Mesenchymal stem cell (in vitro differentiated cells and primary cell): ENCODE measurements at regions not wholly inside any gene's neighbourhood (a gene's known extent, or its start where the extent isn't known, plus 50 kb on each side); places are given as distances from the start of the nearest gene placed in this dataset.

Source experiments
- DNase-seq: peaks from one replicate; pipeline ENCODE4 v3.0.0-alpha.2; 2013
- H2AFZ ChIP-seq: one replicate; pipeline ENCODE4 v1.6.1; 2013; ENCODE audit warnings: low read depth, mild to moderate bottlenecking, control low read depth, inconsistent platforms, low read length, moderate library complexity
- H2AK5ac ChIP-seq: 2 replicates; pipeline ENCODE4 v1.6.1; 2013; ENCODE audit warnings: low read length, moderate library complexity, mild to moderate bottlenecking, inconsistent platforms; ENCODE audit not compliant: severe bottlenecking
- H2BK120ac ChIP-seq: one replicate; pipeline ENCODE4 v1.6.1; 2013; ENCODE audit warnings: low read depth, mild to moderate bottlenecking, inconsistent platforms, low read length, moderate library complexity
- H2BK12ac ChIP-seq, 2 experiments: one replicate each; pipeline ENCODE4 v1.6.1; 2013; ENCODE audit warnings: inconsistent platforms in 2 of 2, low read length in 2 of 2, mild to moderate bottlenecking in 2 of 2, moderate library complexity in 2 of 2, control low read depth in 1 of 2
- H2BK15ac ChIP-seq: one replicate; pipeline ENCODE4 v1.6.1; 2013; ENCODE audit warnings: mild to moderate bottlenecking, low read depth, inconsistent platforms; ENCODE audit not compliant: poor library complexity, severe bottlenecking
- H2BK5ac ChIP-seq: 2 replicates; pipeline ENCODE4 v1.6.1; 2013; ENCODE audit warnings: low read depth, mild to moderate bottlenecking, low read length, control low read depth, inconsistent platforms; ENCODE audit not compliant: poor library complexity, severe bottlenecking
- H3K14ac ChIP-seq, 2 experiments: one replicate each; pipeline ENCODE4 v1.6.1; 2013; ENCODE audit warnings: inconsistent platforms in 2 of 2, low read length in 2 of 2, control low read depth in 1 of 2, mild to moderate bottlenecking in 1 of 2, moderate library complexity in 1 of 2
- H3K18ac ChIP-seq, 2 experiments: one replicate each; pipeline ENCODE4 v1.6.1; 2013; ENCODE audit warnings: inconsistent platforms in 2 of 2, low read length in 2 of 2, control low read depth in 1 of 2, low read depth in 1 of 2, mild to moderate bottlenecking in 1 of 2
- H3K23ac ChIP-seq, 2 experiments: one replicate each; pipeline ENCODE4 v1.6.1; 2013; ENCODE audit warnings: inconsistent platforms in 2 of 2, low read length in 2 of 2, mild to moderate bottlenecking in 2 of 2, moderate library complexity in 2 of 2, control low read depth in 1 of 2
- H3K27ac ChIP-seq: 2 replicates; pipeline ENCODE4 v1.5.1; 2013; ENCODE audit warnings: mild to moderate bottlenecking, moderate library complexity, low read length, control low read depth, inconsistent platforms; ENCODE audit not compliant: poor library complexity, severe bottlenecking
- H3K27me3 ChIP-seq, 2 experiments: 2 replicates each; pipeline versions ENCODE4 v1.6.1 to v1.7.0; 2013; ENCODE audit warnings: low read length in 2 of 2, mild to moderate bottlenecking in 2 of 2, moderate library complexity in 2 of 2, control low read depth in 1 of 2, inconsistent platforms in 1 of 2; ENCODE audit not compliant: control insufficient read depth in 1 of 2, insufficient read depth in 1 of 2
- H3K36me3 ChIP-seq, 2 experiments: 2 replicates each; pipeline versions ENCODE4 v1.6.1 to v1.7.0; 2013; ENCODE audit warnings: low read length in 2 of 2, control low read depth in 1 of 2, inconsistent platforms in 1 of 2, low read depth in 1 of 2, mild to moderate bottlenecking in 1 of 2; ENCODE audit not compliant: insufficient read depth in 2 of 2, control insufficient read depth in 1 of 2
- H3K4ac ChIP-seq, 2 experiments: one replicate each; pipeline ENCODE4 v1.6.1; 2013; ENCODE audit warnings: inconsistent platforms in 2 of 2, low read length in 2 of 2, mild to moderate bottlenecking in 2 of 2, moderate library complexity in 2 of 2, control low read depth in 1 of 2, low read depth in 1 of 2
- H3K4me1 ChIP-seq: 2 replicates; pipeline ENCODE4 v1.6.1; 2013; ENCODE audit warnings: low read depth, low read length, control low read depth; ENCODE audit not compliant: control insufficient read depth, insufficient read depth
- H3K4me2 ChIP-seq: 2 replicates; pipeline ENCODE4 v1.6.1; 2013; ENCODE audit warnings: low read length, mild to moderate bottlenecking, inconsistent platforms; ENCODE audit not compliant: poor library complexity, severe bottlenecking
- H3K4me3 ChIP-seq, 2 experiments: 2 replicates each; pipeline versions ENCODE4 v1.5.1 to v1.7.0; 2013; ENCODE audit warnings: low read length in 2 of 2, mild to moderate bottlenecking in 2 of 2, control low read depth in 1 of 2, low read depth in 1 of 2; ENCODE audit not compliant: insufficient read depth in 1 of 2
- H3K79me1 ChIP-seq: replicated peaks from 2 replicates; pipeline ENCODE4 v1.6.1; 2013; ENCODE audit warnings: mild to moderate bottlenecking, control low read depth, low read length, inconsistent platforms; ENCODE audit not compliant: poor library complexity, severe bottlenecking
- H3K9ac ChIP-seq: 2 replicates; pipeline ENCODE4 v1.7.0; 2013; ENCODE audit warnings: mild to moderate bottlenecking, low read length, moderate library complexity
- H3K9me3 ChIP-seq: 2 replicates; pipeline ENCODE4 v1.7.0; 2013; ENCODE audit warnings: mild to moderate bottlenecking, low read length; ENCODE audit not compliant: control insufficient read depth
- H4K8ac ChIP-seq: one replicate; pipeline ENCODE4 v1.6.1; 2013; ENCODE audit warnings: inconsistent platforms, mild to moderate bottlenecking, low read length, moderate library complexity
- H4K91ac ChIP-seq: one replicate; pipeline ENCODE4 v1.6.1; 2013; ENCODE audit warnings: mild to moderate bottlenecking, low read length, inconsistent platforms
- WGBS: methylation state at CpG from one replicate; pipeline ENCODE4 v1.1.7; 2013; ENCODE audit warnings: mixed read lengths; 5-methylcytosine and 5-hydroxymethylcytosine counted together

GRCh38 chr10:83459124-83459523, 680.2 kb upstream of the GHITM start:
- Histone ChIP-seq H2AFZ (no peak overlapping the region), H4K91ac (no peak overlapping the region), H3K36me3 (no peaks in the 10 kb centered on the region), H3K9me3 (peaks cover 3% of the 10 kb centered on the region), H4K8ac (no peak overlapping the region), H3K14ac (no peak overlapping the region), H3K9ac (no peak overlapping the region), H3K27me3 (no peaks in the 10 kb centered on the region), H3K4me3 (no peak overlapping the region), H2BK120ac (no peak overlapping the region), H3K4ac (no peak overlapping the region), H2AK5ac (no peak overlapping the region), H3K4me1 (no peaks in the 10 kb centered on the region), H3K23ac (no peak overlapping the region), H2BK12ac (no peak overlapping the region), H2BK15ac (no peak overlapping the region), H3K18ac (peak overlapping the region in 1 of 2 experiments; percentile 8), H3K27ac (no peak overlapping the region), H2BK5ac (no peak overlapping the region), H3K79me1 (no peaks in the 10 kb centered on the region), H3K4me2 (no peak overlapping the region)
- DNase-seq: no peak
- WGBS: 87% methylated on average over 7 of the region's 7 CpGs

- DNase-seq: no peak
- 100% methylated on average over 1 of the region's 2 CpGs for WGBS
Observed at GRCh38 chr10:83469728-83470331, 669.5 kb upstream of the GHITM start.

GRCh38 chr10:83476211-83476610, 663.1 kb upstream of the GHITM start:
- Histone ChIP-seq H3K4me2 (no peak overlapping the region), H2BK120ac (no peak overlapping the region), H2AK5ac (no peak overlapping the region), H3K9me3 (peaks cover 6% of the 10 kb centered on the region), H3K4ac (no peak overlapping the region), H3K9ac (no peak overlapping the region), H2BK12ac (no peak overlapping the region), H2BK15ac (no peak overlapping the region), H2BK5ac (no peak overlapping the region), H3K27ac (no peak overlapping the region), H2AFZ (no peak overlapping the region), H3K23ac (no peak overlapping the region), H4K8ac (no peak overlapping the region), H3K18ac (no peak overlapping the region), H3K4me3 (no peak overlapping the region), H3K4me1 (no peaks in the 10 kb centered on the region), H3K79me1 (no peaks in the 10 kb centered on the region), H3K27me3 (no peaks in the 10 kb centered on the region), H3K36me3 (no peaks in the 10 kb centered on the region), H4K91ac (no peak overlapping the region), H3K14ac (no peak overlapping the region)
- no peak for DNase-seq
- 96% methylated on average over 5 of the region's 6 CpGs for WGBS

More at GRCh38 chr10:83469728-83470331, 669.5 kb upstream of the GHITM start:
- no peak overlapping the region for H2BK5ac ChIP-seq
- no peak overlapping the region for H3K4me3 ChIP-seq
- no peak overlapping the region for H3K4me2 ChIP-seq
- no peak overlapping the region for H4K91ac ChIP-seq
- no peaks in the 10 kb centered on the region for H3K36me3 ChIP-seq
- H3K4ac ChIP-seq: no peak overlapping the region
- no peaks in the 10 kb centered on the region for H3K79me1 ChIP-seq
- H2BK15ac ChIP-seq: no peak overlapping the region
- no peak overlapping the region for H2BK120ac ChIP-seq
- H3K23ac ChIP-seq: no peak overlapping the region
- H2BK12ac ChIP-seq: no peak overlapping the region
- H2AFZ ChIP-seq: no peak overlapping the region
- H3K27me3 ChIP-seq: no peaks in the 10 kb centered on the region
- H3K14ac ChIP-seq: no peak overlapping the region
- no peaks in the 10 kb centered on the region for H3K4me1 ChIP-seq
- H2AK5ac ChIP-seq: no peak overlapping the region
- no peak overlapping the region for H4K8ac ChIP-seq
- no peak overlapping the region for H3K9ac ChIP-seq
- no peak overlapping the region for H3K27ac ChIP-seq
- no peaks in the 10 kb centered on the region for H3K9me3 ChIP-seq
- H3K18ac ChIP-seq: no peak overlapping the region

- H3K27ac ChIP-seq: no peak overlapping the region
- H2BK120ac ChIP-seq: no peak overlapping the region
- DNase-seq: no peak
- H2BK12ac ChIP-seq: no peak overlapping the region
- no peaks in the 10 kb centered on the region for H3K27me3 ChIP-seq
- H3K36me3 ChIP-seq: no peaks in the 10 kb centered on the region
- H3K4ac ChIP-seq: no peak overlapping the region
- H3K4me2 ChIP-seq: no peak overlapping the region
- no peak overlapping the region for H3K4me3 ChIP-seq
- no peak overlapping the region for H2AK5ac ChIP-seq
- H3K9ac ChIP-seq: no peak overlapping the region
- H3K18ac ChIP-seq: no peak overlapping the region
- H2AFZ ChIP-seq: no peak overlapping the region
- no peaks in the 10 kb centered on the region for H3K79me1 ChIP-seq
- H3K23ac ChIP-seq: no peak overlapping the region
- no peak overlapping the region for H3K14ac ChIP-seq
- H4K91ac ChIP-seq: no peak overlapping the region
- WGBS: 100% methylated on average over 1 of the region's 1 CpG
- no peaks in the 10 kb centered on the region for H3K4me1 ChIP-seq
- no peak overlapping the region for H2BK15ac ChIP-seq
- H3K9me3 ChIP-seq: no peaks in the 10 kb centered on the region
- H2BK5ac ChIP-seq: no peak overlapping the region
- no peak overlapping the region for H4K8ac ChIP-seq
Observed at GRCh38 chr10:83489161-83489560, 650.1 kb upstream of the GHITM start.
